T-helper 1 cell treated with Interleukin-12 subunit alpha and Interleukin-12 subunit beta and Interleukin-4 antibody, amounts not matched to agents 30 ng/mL and 1 ng/mL, for 36 hours (primary cell): ENCODE measurements at regions not wholly inside any gene's neighbourhood (a gene's known extent, or its start where the extent isn't known, plus 50 kb on each side); places are given as distances from the start of the nearest gene placed in this dataset.
"Not testable (repeated sequence)": the region's sequence is repeated elsewhere in the genome, so short reads cannot be mapped to it uniquely, and the experiment has no call there.

Experiments
- intact Hi-C: fragments of 100-400 bp; cut with micrococcal nuclease; formaldehyde crosslinking; loops from one replicate; pipeline ENCODE4 v1.15.1; 2024

- intact Hi-C loops, result not testable (repeated sequence)
These were observed 235.9 kb upstream of the RAI14 start for GRCh38 chr5:34420191-34420590.

- intact Hi-C loops, result no loop called here
These were observed 219.2 kb upstream of the RAI14 start for GRCh38 chr5:34436761-34437501.

DNA sequence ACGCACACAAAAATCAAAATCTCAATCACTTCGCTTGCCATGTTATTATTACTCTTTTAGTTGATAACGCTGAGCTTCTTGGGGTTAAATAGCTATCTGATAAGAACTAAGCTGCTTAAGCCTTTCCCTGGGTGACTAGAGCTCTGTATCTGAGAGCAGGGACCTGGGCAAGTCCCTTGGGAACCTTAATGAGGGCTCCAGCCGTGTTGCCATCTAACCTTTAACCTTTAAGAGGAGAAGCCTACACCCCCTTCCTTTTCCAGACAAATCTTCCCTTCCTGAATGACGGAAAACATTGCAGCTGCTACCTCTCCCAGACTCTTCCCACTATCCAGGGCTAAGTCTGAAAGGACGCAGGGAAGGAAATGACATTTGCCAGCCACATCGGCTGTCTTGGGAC, 216.5 kb upstream of the RAI14 start:
- intact Hi-C loops, result no loop called here

- intact Hi-C loops, result not testable (repeated sequence)
These were observed 214.4 kb upstream of the RAI14 start for GRCh38 chr5:34441767-34442166.

DNA sequence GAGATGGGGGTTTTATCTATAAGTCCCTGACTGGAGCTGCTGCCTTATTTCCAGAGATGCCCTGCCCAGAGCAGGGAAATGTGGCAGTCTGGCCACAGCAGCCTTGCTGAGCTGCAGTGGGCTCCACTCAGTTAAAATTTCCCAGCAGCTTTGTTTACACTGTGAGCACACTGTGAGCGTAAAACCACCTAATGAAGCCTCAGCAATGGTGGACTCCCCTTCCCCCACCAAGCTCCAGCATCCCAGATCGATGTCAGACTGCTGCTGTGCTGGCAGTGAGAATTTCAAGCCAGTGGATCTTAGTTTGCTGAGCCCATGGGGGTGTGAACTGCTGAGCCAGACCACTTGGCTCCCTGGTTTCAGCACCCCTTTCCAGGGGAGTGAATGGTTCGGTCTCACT, 208.7 kb upstream of the RAI14 start:
- intact Hi-C loops, result no loop called here

DNA sequence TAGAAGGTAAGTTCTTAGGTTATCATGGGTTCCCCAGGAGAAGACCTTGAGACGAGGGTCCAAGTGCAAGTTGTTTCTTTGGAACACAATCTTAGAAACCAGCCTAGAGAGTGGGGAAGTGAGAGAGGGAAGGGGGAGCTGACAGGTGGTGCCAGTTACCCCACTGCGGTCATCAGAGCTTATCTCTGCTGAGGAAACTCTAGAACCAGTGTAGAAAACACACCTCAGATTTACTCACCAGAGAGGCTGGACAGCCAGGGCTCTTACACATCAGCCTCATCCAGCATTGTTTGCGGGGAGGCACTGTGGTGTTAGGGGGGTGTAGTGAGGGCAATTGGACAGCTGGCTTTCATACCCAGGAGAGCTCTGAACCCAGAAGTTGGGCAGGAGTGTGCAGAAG, 206.5 kb upstream of the RAI14 start:
- intact Hi-C loops, result no loop called here

DNA sequence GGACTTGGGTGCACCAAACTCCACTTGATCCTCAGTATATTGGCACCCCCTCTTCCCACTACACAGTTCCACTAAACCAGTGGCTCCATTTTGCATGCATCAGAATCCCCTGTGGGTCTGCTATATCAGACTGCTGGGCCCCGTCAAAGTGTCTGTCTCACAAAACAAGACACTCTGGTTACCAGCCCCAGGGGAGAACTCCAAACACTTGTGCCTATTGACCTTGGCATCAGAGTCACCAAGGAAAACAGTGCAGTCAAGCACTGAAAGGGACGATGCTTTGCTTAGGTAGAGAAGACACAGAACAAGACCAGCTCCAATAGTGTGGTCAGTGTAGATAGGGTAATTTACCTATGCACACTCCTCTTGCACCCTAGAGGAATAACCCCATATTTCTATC, 205.8 kb upstream of the RAI14 start:
- intact Hi-C loops, result no loop called here

DNA sequence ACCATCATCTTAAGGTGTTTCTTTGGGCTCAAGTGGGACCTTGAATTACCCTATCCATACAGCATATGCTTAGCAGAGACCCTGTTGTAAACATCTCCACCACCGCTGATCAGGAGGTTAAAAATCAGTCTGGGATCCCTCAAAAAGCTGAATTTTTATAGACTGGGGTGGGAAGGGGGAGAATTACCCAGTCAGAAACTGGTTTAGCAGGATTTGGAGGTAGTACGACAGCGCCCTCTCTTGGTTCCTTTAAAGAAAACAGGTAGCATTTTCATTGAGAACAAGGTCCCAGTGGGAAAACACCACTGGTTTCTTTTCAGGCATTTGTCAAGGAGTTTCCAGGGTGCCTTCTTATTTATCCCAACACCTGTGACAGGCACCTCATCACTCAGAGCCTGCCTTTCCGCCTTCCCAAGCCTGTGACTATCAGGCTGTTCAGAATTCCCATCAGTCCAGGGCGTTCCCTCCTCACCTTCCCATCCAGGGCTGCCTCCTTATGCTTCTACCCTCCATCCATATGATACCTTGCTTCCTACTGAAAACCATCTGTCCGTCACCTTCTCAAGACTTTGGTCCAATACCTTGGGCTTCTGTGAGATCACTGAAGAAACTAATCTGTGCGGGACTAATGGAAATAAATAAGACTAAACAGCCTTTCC, 203.8 kb upstream of the RAI14 start:
- intact Hi-C loops, result no loop called here

- intact Hi-C loops, result no loop called here
These were observed 201.0 kb upstream of the RAI14 start for GRCh38 chr5:34455098-34455497.

DNA sequence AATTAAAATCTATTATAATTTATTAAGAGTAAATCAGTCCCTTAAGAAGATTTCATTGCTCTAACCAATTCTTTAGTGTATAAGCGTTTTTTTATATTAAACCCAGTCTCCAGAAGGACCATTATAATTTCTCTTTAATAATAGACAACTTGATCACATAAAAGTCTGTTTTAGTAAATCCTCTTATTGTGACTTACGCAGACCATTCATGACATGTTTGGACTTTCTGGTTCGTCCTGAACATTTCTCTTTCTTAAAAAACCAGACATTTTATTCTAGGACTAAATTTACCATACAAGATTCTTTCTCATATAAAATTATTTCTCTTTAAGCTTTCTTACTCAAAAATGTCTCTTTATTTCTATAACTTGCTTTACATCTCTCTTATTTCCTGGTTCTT, 196.2 kb upstream of the RAI14 start:
- intact Hi-C loops, result no loop called here

DNA sequence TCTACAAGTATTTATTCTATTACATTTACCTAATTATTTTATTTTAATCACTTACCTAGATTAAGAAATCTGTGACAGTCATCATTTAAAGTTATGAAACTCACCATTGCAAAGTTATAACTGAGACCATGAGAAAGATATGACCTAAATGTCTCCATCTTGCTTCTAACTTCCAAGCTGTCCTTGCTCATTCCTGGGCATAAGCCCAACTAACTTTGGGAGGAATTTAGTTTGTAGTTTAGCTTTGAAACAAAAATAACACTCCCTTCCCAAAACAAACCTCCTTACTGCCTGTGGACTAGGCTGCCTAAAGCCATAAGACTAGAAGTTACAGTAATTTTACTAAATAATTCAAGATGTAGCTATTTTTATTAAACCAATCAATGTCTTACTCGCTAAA, 195.6 kb upstream of the RAI14 start:
- intact Hi-C loops, result no loop called here

GRCh38 chr5:34464829-34465228, 191.3 kb upstream of the RAI14 start:
- intact Hi-C loops, result loop anchor here (1.0 to 5.0 kb wide), 3 partner anchors 273 to 1028 kb away; no protein-coding TSS in a partner anchor

GRCh38 chr5:34465301-34465700, 190.8 kb upstream of the RAI14 start:
- intact Hi-C loops, result loop anchor here (1.0 to 5.0 kb wide), 3 partner anchors 273 to 1028 kb away; no protein-coding TSS in a partner anchor

GRCh38 chr5:34466519-34467388, 189.4 kb upstream of the RAI14 start:
- intact Hi-C loops, result loop anchor here (5.0 kb wide), 1 partner anchor 274 kb away; no protein-coding TSS in a partner anchor

DNA sequence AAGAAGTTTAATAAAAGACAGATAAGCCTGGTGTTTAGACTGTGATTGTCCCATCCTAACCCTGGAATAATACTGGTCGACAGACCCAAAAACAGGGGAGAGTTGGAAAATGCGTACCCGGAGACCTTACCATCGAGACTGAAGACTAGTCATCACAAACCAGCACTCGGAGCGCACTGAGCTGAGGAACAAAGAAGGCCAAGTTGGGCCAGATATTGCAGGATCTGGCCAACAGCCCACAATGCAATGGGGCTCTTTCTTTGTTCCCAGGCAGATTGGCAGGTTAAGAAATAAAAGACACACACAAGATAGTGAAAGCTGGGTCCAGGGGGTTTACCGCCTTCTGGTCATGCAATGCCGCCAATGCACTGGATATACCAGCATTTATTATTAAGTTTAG, 188.7 kb upstream of the RAI14 start:
- intact Hi-C loops, result loop anchor here (5.0 kb wide), 1 partner anchor 275 kb away; no protein-coding TSS in a partner anchor

DNA sequence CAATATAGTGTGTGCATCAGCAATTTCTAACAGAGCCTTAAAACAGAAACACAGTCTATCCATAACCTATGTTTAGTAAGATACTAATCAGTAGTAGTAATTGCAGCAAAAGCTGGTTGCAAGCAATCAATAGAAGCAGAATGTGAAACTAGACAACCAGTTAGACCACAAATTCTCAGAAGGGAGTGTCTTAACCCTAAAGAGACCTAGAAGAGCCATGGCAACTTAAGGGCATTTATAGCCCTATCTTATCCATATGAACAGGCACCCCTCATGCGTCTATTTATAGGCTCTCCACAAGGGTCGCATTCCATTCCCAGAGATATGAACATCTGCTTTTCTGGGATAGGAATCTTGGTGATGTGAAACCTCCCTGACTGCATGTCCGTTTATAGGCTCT, 188.1 kb upstream of the RAI14 start:
- intact Hi-C loops, result loop anchor here (5.0 kb wide), 1 partner anchor 276 kb away; no protein-coding TSS in a partner anchor

GRCh38 chr5:34469971-34470370, 186.2 kb upstream of the RAI14 start:
- intact Hi-C loops, result loop anchor here (5.0 kb wide), 2 partner anchors 278 to 1412 kb away; no protein-coding TSS in a partner anchor

- intact Hi-C loops, result loop anchor here (1.0 to 5.0 kb wide), 3 partner anchors 424 to 1408 kb away; no protein-coding TSS in a partner anchor
These were observed 181.5 kb upstream of the RAI14 start for GRCh38 chr5:34474573-34475021.

- intact Hi-C loops, result no loop called here
These were observed 180.7 kb upstream of the RAI14 start for GRCh38 chr5:34475249-34475966.

DNA sequence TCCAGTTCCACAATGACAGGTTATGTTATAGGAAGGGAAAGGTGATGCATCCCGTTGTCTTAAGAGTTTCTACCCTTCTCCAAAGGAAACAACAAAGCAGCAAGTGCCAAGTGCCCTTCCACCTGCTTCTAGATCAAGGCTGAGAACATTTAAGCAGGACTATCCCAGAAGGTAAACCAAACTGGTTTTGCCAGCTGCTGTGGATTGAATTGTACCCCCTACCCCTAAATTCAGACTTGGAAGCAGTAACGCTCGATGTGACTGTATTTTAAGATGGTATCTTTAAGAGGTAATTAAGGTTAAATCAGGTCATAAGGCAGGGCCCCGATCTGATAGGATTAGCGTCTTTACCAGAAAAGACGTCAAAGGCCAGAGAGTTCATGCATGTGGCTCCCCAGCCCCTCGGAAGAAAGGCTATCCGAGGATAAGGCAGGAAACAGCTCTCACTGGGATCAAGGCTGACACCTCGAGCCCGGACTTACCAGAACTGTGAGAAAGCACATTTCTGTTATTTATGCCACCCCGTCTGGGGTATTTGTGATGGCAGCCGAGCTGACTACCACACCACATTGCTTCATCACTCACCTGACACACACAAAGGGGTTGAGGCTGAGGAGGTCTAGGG, 179.1 kb upstream of the RAI14 start:
- intact Hi-C loops, result no loop called here
